ENCODE measurements at regions not wholly inside any gene's neighbourhood (a gene's known extent, or its start where the extent isn't known, plus 50 kb on each side); places are given as distances from the start of the nearest gene placed in this dataset.

DNA sequence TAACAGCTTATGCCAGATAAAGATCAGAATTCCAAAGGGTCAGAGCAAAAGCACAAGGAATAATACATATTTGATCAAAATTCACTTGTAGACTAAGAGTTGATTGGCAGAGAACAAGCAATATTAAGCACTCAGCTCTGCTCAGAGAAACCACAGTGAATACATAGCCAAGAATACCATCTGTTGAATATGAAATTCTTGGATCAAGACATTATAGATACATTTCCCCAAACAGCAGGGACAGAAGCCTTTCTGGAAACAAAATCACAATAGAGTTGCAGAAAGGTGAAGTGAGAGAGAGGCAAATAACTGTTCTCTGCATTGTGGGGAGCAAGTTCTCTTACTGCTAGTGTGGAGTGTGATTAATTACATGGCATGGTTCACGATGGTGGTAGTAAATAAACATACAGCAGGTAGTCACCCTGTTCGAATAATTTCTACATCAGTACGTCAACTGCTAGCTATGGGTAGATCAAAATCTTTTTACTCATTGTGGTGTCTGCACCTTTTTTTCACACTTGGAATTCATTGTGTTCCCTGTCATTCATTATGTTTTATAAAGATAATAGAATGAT lies 366.7 kb downstream of the PCDH7 start:
- no peaks in the 10 kb centered on the region for H3K9me3 ChIP-seq
- intact Hi-C loops (cut with DNase I) = no loop called here
- peaks cover 6 to 36% (median 26%) of the 10 kb centered on the region in 4 donors for H3K4me1 ChIP-seq
- WGBS = 67% methylated on average over 3 of the region's 3 CpGs
- no peaks in the 10 kb centered on the region for H3K36me3 ChIP-seq
- no peak overlapping the region for H3K27ac ChIP-seq (replicated peaks in 1 of 4)
- no peak for DNase-seq (ENCODE audit: extremely low spot score)
- TF ChIP-seq, protein P1, sequence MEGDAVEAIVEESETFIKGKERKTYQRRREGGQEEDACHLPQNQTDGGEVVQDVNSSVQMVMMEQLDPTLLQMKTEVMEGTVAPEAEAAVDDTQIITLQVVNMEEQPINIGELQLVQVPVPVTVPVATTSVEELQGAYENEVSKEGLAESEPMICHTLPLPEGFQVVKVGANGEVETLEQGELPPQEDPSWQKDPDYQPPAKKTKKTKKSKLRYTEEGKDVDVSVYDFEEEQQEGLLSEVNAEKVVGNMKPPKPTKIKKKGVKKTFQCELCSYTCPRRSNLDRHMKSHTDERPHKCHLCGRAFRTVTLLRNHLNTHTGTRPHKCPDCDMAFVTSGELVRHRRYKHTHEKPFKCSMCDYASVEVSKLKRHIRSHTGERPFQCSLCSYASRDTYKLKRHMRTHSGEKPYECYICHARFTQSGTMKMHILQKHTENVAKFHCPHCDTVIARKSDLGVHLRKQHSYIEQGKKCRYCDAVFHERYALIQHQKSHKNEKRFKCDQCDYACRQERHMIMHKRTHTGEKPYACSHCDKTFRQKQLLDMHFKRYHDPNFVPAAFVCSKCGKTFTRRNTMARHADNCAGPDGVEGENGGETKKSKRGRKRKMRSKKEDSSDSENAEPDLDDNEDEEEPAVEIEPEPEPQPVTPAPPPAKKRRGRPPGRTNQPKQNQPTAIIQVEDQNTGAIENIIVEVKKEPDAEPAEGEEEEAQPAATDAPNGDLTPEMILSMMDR (IDR thresholded peaks at IDR 0.05) = no peak
- no peak for TF ChIP-seq POLR2A (IDR thresholded peaks at IDR 0.05; ENCODE audit: low read depth)
- TF ChIP-seq EP300 (IDR thresholded peaks at IDR 0.05) = no peak
- TF ChIP-seq POLR2AphosphoS5 (IDR thresholded peaks at IDR 0.05) = no peak
- H3K27me3 ChIP-seq = no peaks in the 10 kb centered on the region
- no peak overlapping the region for H3K4me3 ChIP-seq

DNA sequence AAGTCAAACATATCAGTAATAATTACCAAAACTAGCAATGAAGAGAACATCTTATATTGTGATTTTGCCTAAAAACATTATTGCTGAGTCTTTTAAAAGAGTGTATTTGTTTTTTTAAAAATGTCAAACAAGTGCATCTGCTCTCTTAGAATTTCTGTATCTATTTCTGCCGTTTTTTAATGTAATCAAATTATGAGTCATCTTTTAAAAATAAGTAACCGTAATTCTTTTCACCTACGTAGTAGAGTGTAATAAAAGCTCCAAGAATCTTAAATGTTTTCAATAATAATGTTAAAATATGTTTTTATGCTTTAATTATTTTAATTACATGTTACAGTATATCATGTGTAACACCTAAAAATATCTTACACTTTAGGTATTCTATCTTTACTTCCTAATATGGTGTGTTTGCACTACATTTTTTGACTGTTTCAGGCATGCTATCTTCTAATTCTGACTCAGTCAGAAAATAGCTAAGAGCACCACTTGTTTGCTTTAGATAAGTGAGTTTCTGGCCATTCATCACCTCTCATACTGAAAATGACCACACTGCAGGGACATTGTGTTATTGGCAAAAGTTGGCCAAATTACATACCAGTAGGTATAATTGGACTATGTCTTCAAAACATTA lies 368.5 kb downstream of the PCDH7 start:
- Histone ChIP-seq H3K4me1 (peaks cover 6 to 36% (median 25%) of the 10 kb centered on the region in 4 donors), H3K36me3 (no peaks in the 10 kb centered on the region), H3K27ac (replicated peaks in 1 of 4) (peak overlapping the region in 1 of 4 donors; percentile 28), H3K27me3 (no peaks in the 10 kb centered on the region), H3K4me3 (no peak overlapping the region), H3K9me3 (no peaks in the 10 kb centered on the region)
- no peak for DNase-seq (ENCODE audit: extremely low spot score)
- 49% methylated on average over 3 of the region's 3 CpGs for WGBS
- intact Hi-C loops (cut with DNase I) = no loop called here
- TF ChIP-seq POLR2AphosphoS5 (IDR thresholded peaks at IDR 0.05) (no peak), EP300 (IDR thresholded peaks at IDR 0.05) (peak; percentile 23)

DNA sequence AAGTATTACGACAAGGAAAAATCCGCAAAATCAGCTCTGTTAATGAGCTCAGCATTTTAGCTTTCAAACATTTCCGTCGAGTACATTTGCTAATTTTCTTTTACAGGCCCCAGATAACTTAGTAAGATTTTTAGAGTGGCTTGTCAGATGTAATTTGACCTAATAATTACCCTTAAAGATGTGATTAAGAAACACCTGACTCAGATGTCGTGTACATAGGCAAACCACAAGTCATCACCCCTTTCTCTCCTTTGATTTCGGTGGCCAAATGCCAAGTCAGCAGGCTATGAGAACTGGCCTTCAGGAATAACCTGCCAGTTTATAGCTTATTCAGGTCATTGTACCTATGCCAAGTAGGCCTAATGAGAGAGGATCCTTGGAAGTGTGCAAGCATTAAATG lies 369.6 kb downstream of the PCDH7 start:
- no peak overlapping the region for H3K27ac ChIP-seq (replicated peaks in 1 of 4)
- H3K27me3 ChIP-seq = no peaks in the 10 kb centered on the region
- H3K4me1 ChIP-seq = peaks cover 6 to 34% (median 23%) of the 10 kb centered on the region in 4 donors
- 88% methylated on average over 6 of the region's 6 CpGs for WGBS
- H3K36me3 ChIP-seq = no peaks in the 10 kb centered on the region
- no peak for TF ChIP-seq POLR2A (IDR thresholded peaks at IDR 0.05; ENCODE audit: low read depth)
- TF ChIP-seq POLR2AphosphoS5 (IDR thresholded peaks at IDR 0.05) = no peak
- TF ChIP-seq EP300 (IDR thresholded peaks at IDR 0.05) = no peak
- TF ChIP-seq, protein P1 (IDR thresholded peaks at IDR 0.05) = no peak
- intact Hi-C loops (cut with DNase I) = no loop called here
- H3K4me3 ChIP-seq = no peak overlapping the region
- H3K9me3 ChIP-seq = no peaks in the 10 kb centered on the region
- no peak for DNase-seq (ENCODE audit: extremely low spot score)

DNA sequence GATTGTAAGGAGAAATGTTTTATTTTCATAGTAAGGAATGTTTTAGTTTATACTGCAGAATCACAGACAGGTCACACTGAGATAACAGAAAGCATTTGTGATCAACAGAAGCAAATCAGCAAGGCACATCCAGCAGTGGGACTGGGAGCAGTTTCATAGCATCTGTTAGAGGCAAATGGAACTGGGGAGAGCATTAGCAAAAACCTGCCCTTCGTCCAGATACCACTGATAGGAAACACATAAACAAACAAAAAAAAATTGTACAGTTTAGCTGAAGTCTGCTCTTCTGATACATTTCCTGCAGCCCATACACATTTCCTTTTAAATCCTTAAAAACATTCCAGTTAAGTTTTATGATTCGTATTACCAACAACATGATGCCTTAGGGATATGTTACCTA lies 374.3 kb downstream of the PCDH7 start:
- H3K4me1 ChIP-seq = peaks cover 5 to 11% (median 6%) of the 10 kb centered on the region in 4 donors
- no peak for TF ChIP-seq EP300 (IDR thresholded peaks at IDR 0.05)
- TF ChIP-seq, protein P1 (IDR thresholded peaks at IDR 0.05) = no peak
- TF ChIP-seq POLR2A (IDR thresholded peaks at IDR 0.05; ENCODE audit: low read depth) = no peak
- intact Hi-C loops (cut with DNase I) = no loop called here
- H3K36me3 ChIP-seq = no peaks in the 10 kb centered on the region
- no peak overlapping the region for H3K4me3 ChIP-seq
- no peaks in the 10 kb centered on the region for H3K9me3 ChIP-seq
- 76% methylated on average over 2 of the region's 2 CpGs for WGBS
- no peaks in the 10 kb centered on the region for H3K27me3 ChIP-seq
- DNase-seq (ENCODE audit: extremely low spot score) = no peak
- H3K27ac ChIP-seq (replicated peaks in 1 of 4) = no peak overlapping the region

DNA sequence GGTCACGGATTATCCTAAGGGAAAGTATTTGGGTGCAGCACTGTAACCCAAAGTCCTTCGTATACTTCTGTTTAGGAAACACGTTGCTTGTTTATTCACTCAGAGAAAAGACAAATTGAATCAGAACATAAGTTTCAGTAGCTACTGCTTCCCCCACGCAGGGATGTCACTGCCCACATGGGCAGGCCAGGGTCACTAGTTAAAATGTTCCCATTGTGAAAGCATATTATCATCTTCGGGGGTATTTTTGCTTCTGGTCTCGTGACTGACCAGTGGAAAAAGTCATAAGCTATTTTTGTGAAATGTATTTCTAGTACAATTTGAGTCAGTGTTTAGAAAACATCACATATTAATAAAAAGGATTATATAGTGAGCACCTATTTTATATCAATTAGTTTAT lies 377.8 kb downstream of the PCDH7 start:
- Histone ChIP-seq H3K27me3 (no peaks in the 10 kb centered on the region), H3K27ac (replicated peaks in 1 of 4) (no peak overlapping the region), H3K4me3 (no peak overlapping the region), H3K36me3 (no peaks in the 10 kb centered on the region), H3K4me1 (peaks cover 12 to 28% (median 22%) of the 10 kb centered on the region in 4 donors), H3K9me3 (no peaks in the 10 kb centered on the region)
- TF ChIP-seq, protein P1 (IDR thresholded peaks at IDR 0.05) = no peak
- WGBS = 65% methylated on average over 6 of the region's 6 CpGs
- DNase-seq (ENCODE audit: extremely low spot score) = no peak
- intact Hi-C loops (cut with DNase I) = no loop called here
